ENCODE measurements at regions not wholly inside any gene's neighbourhood (a gene's known extent, or its start where the extent isn't known, plus 50 kb on each side); places are given as distances from the start of the nearest gene placed in this dataset.
"Not testable (repeated sequence)": the region's sequence is repeated elsewhere in the genome, so short reads cannot be mapped to it uniquely, and the experiment has no call there.

DNA sequence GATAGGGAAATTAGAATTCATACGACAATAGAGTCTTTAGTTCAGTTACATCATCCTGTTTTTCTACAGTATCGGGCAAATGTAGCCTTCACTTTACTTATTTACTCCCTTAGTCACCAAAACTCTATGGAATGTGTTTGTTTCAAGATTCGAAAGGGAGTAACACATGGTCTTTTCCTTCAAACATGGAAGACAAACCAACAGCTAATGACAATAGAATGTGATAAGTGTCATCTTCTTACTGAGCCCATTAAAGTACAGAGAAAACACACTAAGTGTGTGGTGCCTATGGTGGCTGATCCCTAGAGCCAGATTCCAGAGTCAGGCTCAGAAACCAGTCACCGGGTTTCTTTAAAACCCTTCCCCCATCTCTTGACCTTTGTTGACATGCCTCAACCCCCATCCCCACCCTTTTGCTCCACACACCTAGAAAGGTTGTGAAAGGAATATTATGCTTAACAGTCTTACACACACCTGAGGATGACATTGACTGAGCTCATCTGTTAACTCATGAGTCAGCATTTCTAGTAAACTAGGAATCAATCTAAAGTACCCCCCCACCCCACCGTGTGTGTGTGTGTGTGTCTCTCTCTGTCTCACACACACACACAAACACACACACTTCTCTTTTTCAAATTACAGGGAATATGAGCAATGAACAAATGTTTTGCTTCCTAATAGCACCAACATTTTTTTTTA is 549.6 kb upstream of the CCDC54 start:
- Mint-ChIP-seq H3K9me3 (ENCODE audit: low read depth) (no peaks in the 10 kb centered on the region), H3K27ac (no peak overlapping the region), H3K4me1 (no peaks in the 10 kb centered on the region), H3K4me3 (no peak overlapping the region), H3K27me3 (no peaks in the 10 kb centered on the region), H3K36me3 (ENCODE audit: low read depth) (no peaks in the 10 kb centered on the region)
- ATAC-seq, result no peak
- intact Hi-C loops (cut with DNase I, micrococcal nuclease), result loop anchor here in 1 of 2 experiments (2.0 kb wide), 1 partner anchor 237 kb away; no protein-coding TSS in a partner anchor
- POLR2A ChIA-PET, result no interaction called here
- CTCF ChIA-PET, result no interaction called here
- no peak for DNase-seq

GRCh38 chr3:106829206-106829605 is 548.0 kb upstream of the CCDC54 start:
- intact Hi-C loops (cut with DNase I, micrococcal nuclease), result no loop called here
- DNase-seq (no peak), ATAC-seq (no peak)
- H3K4me1 Mint-ChIP-seq, result no peaks in the 10 kb centered on the region
- peaks cover 2% of the 10 kb centered on the region for H3K9me3 Mint-ChIP-seq (ENCODE audit: low read depth)
- POLR2A ChIA-PET, result no interaction called here
- H3K27ac Mint-ChIP-seq, result no peak overlapping the region
- no peak overlapping the region for H3K4me3 Mint-ChIP-seq
- H3K36me3 Mint-ChIP-seq (ENCODE audit: low read depth), result no peaks in the 10 kb centered on the region
- CTCF ChIA-PET, result no interaction called here
- H3K27me3 Mint-ChIP-seq, result no peaks in the 10 kb centered on the region

DNA sequence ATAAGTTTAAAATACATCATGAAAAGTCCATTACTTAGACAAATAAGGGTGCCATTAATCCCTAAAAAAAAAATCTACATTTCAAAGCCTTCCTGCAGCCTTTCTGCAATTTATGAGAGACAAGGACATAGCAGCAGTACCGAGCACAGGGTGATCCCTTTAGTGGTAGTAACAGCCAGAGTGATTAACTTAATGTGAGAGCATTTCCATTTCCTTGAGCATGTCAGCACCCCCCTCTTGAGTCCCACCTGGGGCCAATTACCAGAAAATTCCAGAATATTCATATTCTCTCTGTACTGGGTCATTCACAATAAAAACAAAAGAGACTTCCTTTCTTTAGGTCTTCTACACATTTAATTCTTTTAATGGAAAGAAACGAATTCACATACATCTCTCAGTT is 546.9 kb upstream of the CCDC54 start:
- Mint-ChIP-seq H3K4me1 (no peaks in the 10 kb centered on the region), H3K4me3 (no peak overlapping the region), H3K36me3 (ENCODE audit: low read depth) (no peaks in the 10 kb centered on the region), H3K27me3 (no peaks in the 10 kb centered on the region), H3K9me3 (ENCODE audit: low read depth) (peaks cover 2% of the 10 kb centered on the region), H3K27ac (no peak overlapping the region)
- POLR2A ChIA-PET, result no interaction called here
- DNase-seq, result no peak
- intact Hi-C loops (cut with DNase I, micrococcal nuclease), result no loop called here
- CTCF ChIA-PET, result no interaction called here
- ATAC-seq, result no peak

GRCh38 chr3:106836906-106837305 is 540.3 kb upstream of the CCDC54 start:
- H3K27me3 Mint-ChIP-seq, result peaks cover 2% of the 10 kb centered on the region
- ChIA-PET CTCF (no interaction called here), POLR2A (no interaction called here)
- H3K27ac Mint-ChIP-seq, result no peak overlapping the region
- DNase-seq (no peak), ATAC-seq (no peak)
- H3K4me3 Mint-ChIP-seq, result no peak overlapping the region
- peaks cover 2% of the 10 kb centered on the region for H3K9me3 Mint-ChIP-seq (ENCODE audit: low read depth)
- intact Hi-C loops (cut with DNase I, micrococcal nuclease), result no loop called here
- no peaks in the 10 kb centered on the region for H3K4me1 Mint-ChIP-seq
- H3K36me3 Mint-ChIP-seq (ENCODE audit: low read depth), result no peaks in the 10 kb centered on the region

GRCh38 chr3:106837616-106838015 is 539.6 kb upstream of the CCDC54 start:
- no peak overlapping the region for H3K27ac Mint-ChIP-seq
- DNase-seq (no peak), ATAC-seq (no peak)
- CTCF ChIA-PET, result no interaction called here
- POLR2A ChIA-PET, result no interaction called here
- peaks cover 2% of the 10 kb centered on the region for H3K27me3 Mint-ChIP-seq
- peaks cover 2% of the 10 kb centered on the region for H3K9me3 Mint-ChIP-seq (ENCODE audit: low read depth)
- H3K36me3 Mint-ChIP-seq (ENCODE audit: low read depth), result no peaks in the 10 kb centered on the region
- intact Hi-C loops (cut with DNase I, micrococcal nuclease), result no loop called here
- H3K4me1 Mint-ChIP-seq, result no peaks in the 10 kb centered on the region
- H3K4me3 Mint-ChIP-seq, result no peak overlapping the region

- ChIA-PET POLR2A (no interaction called here), CTCF (no interaction called here)
- Mint-ChIP-seq H3K9me3 (ENCODE audit: low read depth) (no peaks in the 10 kb centered on the region), H3K36me3 (ENCODE audit: low read depth) (no peaks in the 10 kb centered on the region), H3K27ac (no peak overlapping the region), H3K4me1 (no peaks in the 10 kb centered on the region), H3K27me3 (peaks cover 2% of the 10 kb centered on the region), H3K4me3 (no peak overlapping the region)
- intact Hi-C loops (cut with DNase I, micrococcal nuclease), result no loop called here
- DNase-seq (no peak), ATAC-seq (no peak)
Observed at GRCh38 chr3:106839576-106840280, 537.5 kb upstream of the CCDC54 start.

- H3K27ac Mint-ChIP-seq, result no peak overlapping the region
- H3K4me1 Mint-ChIP-seq, result no peaks in the 10 kb centered on the region
- POLR2A ChIA-PET, result no interaction called here
- no peaks in the 10 kb centered on the region for H3K36me3 Mint-ChIP-seq (ENCODE audit: low read depth)
- ATAC-seq (no peak), DNase-seq (no peak)
- peaks cover 2% of the 10 kb centered on the region for H3K27me3 Mint-ChIP-seq
- H3K4me3 Mint-ChIP-seq, result no peak overlapping the region
- CTCF ChIA-PET, result no interaction called here
- no peaks in the 10 kb centered on the region for H3K9me3 Mint-ChIP-seq (ENCODE audit: low read depth)
- intact Hi-C loops (cut with DNase I, micrococcal nuclease), result no loop called here
Observed at GRCh38 chr3:106840319-106840718, 536.9 kb upstream of the CCDC54 start.

DNA sequence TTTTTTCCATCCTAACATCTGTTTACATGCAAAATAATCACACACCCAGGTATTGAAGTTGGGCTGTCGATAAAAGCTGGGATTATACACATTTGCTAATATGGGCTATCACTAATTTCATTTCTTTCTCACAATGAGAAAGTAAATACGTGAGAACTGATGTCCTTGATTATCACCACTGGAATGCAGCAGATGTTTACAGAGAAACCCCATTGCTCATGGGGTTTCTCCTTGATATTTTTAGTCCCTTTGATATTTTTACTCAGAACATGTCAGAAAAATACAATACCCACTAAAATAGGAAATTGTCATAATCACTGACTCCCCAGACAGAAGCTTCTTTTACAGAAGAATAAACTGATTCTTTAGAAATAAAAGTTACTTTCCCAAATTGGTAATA is 535.1 kb upstream of the CCDC54 start:
- no peaks in the 10 kb centered on the region for H3K4me1 Mint-ChIP-seq
- ChIA-PET POLR2A (no interaction called here), CTCF (no interaction called here)

DNA sequence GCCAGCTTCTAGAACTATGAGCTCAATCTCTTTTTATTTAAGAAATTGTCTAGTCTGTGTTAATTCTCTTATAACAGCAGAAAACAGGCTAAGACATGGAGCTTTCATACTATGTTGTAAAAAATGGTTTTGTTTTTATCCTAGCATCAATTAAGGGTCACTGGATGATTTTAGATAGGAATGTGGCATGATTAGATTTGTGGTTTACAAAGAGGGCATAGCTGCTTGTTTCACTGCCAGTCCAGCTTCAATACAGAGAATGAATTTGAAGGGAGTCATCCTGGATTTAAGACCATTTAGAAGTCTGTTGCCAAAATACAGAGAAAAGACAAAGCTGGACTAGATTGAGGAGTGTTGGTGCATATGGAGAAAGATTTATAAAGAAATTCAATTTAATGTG is 532.6 kb upstream of the CCDC54 start:
- intact Hi-C loops (cut with DNase I, micrococcal nuclease), result loop anchor here in 1 of 2 experiments (5.0 kb wide), 1 partner anchor 137 kb away; no protein-coding TSS in a partner anchor
- no peaks in the 10 kb centered on the region for H3K4me1 Mint-ChIP-seq
- no peaks in the 10 kb centered on the region for H3K9me3 Mint-ChIP-seq (ENCODE audit: low read depth)
- ATAC-seq (no peak), DNase-seq (no peak)
- no peaks in the 10 kb centered on the region for H3K36me3 Mint-ChIP-seq (ENCODE audit: low read depth)
- H3K4me3 Mint-ChIP-seq, result no peak overlapping the region
- POLR2A ChIA-PET, result no interaction called here
- no peak overlapping the region for H3K27ac Mint-ChIP-seq
- H3K27me3 Mint-ChIP-seq, result peaks cover 2% of the 10 kb centered on the region
- CTCF ChIA-PET, result no interaction called here

More for the DNA sequence above, 535.1 kb upstream of the CCDC54 start:
- H3K36me3 Mint-ChIP-seq (ENCODE audit: low read depth), result no peaks in the 10 kb centered on the region
- H3K27ac Mint-ChIP-seq, result no peak overlapping the region
- H3K9me3 Mint-ChIP-seq (ENCODE audit: low read depth), result no peaks in the 10 kb centered on the region
- intact Hi-C loops (cut with DNase I, micrococcal nuclease), result no loop called here
- no peak for ATAC-seq
- DNase-seq, result no peak
- H3K27me3 Mint-ChIP-seq, result peaks cover 2% of the 10 kb centered on the region
- H3K4me3 Mint-ChIP-seq, result no peak overlapping the region

- POLR2A ChIA-PET, result no interaction called here
- Mint-ChIP-seq H3K4me3 (no peak overlapping the region), H3K36me3 (ENCODE audit: low read depth) (no peaks in the 10 kb centered on the region), H3K4me1 (no peaks in the 10 kb centered on the region), H3K27ac (no peak overlapping the region), H3K27me3 (no peaks in the 10 kb centered on the region), H3K9me3 (ENCODE audit: low read depth) (no peaks in the 10 kb centered on the region)
- intact Hi-C loops (cut with DNase I, micrococcal nuclease), result loop anchor here in 1 of 2 experiments (5.0 kb wide), 1 partner anchor 141 kb away; no protein-coding TSS in a partner anchor
- CTCF ChIA-PET, result no interaction called here
- ATAC-seq (no peak), DNase-seq (no peak)
Observed at GRCh38 chr3:106848099-106848498, 529.1 kb upstream of the CCDC54 start.

- ATAC-seq (no peak), DNase-seq (no peak)
- ChIA-PET CTCF (no interaction called here), POLR2A (no interaction called here)
- Mint-ChIP-seq H3K27me3 (no peaks in the 10 kb centered on the region), H3K36me3 (ENCODE audit: low read depth) (no peaks in the 10 kb centered on the region), H3K9me3 (ENCODE audit: low read depth) (no peaks in the 10 kb centered on the region), H3K27ac (no peak overlapping the region), H3K4me1 (no peaks in the 10 kb centered on the region), H3K4me3 (no peak overlapping the region)
- intact Hi-C loops (cut with DNase I, micrococcal nuclease), result no loop called here
Observed at GRCh38 chr3:106850437-106850836, 526.8 kb upstream of the CCDC54 start.

DNA sequence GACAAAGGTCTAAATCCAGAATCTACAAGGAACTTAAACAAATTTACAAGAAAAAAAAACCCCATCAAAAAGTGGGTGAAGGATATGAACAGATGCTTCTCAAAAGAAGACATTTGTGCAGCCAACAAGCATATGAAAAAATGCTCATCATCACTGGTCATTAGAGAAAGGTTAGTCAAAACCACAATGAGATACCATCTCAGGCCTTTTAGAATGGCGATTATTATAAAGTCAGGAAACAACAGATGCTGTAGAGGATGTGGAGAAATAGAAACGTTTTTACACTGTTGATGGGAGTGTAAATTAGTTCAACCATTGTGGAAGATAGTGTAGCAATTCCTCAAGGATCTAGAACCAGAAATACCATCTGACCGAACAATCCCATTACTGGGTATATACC is 518.9 kb upstream of the CCDC54 start:
- H3K4me1 Mint-ChIP-seq; H3K4me3 Mint-ChIP-seq; H3K27me3 Mint-ChIP-seq; intact Hi-C loops (cut with DNase I, micrococcal nuclease); POLR2A ChIA-PET; DNase-seq; H3K36me3 Mint-ChIP-seq (ENCODE audit: low read depth); CTCF ChIA-PET; H3K9me3 Mint-ChIP-seq (ENCODE audit: low read depth); H3K27ac Mint-ChIP-seq; ATAC-seq: not testable (repeated sequence)
